ENCODE measurements at regions not wholly inside any gene's neighbourhood (a gene's known extent, or its start where the extent isn't known, plus 50 kb on each side); places are given as distances from the start of the nearest gene placed in this dataset.

DNA sequence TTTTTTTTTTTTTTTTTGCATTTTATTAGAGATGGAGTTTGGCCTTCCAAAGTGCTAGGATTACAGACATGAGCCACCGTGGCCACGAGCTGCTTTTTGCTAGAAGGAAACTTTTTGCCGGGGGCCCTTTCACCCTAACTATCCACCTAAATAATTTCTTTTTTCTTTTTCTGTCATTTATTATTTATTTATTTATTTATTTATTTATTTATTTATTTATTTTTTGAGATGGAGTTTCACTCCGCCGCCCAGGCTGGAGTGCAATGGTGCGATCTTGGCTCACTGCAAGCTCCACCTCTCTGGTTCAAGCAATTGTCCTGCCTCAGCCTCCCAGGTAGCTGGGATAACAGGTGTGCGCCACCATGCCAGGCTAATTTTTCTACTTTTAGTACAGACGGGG is 303.9 kb downstream of the ASMT start:
- no peak for TF ChIP-seq EZH2 (IDR thresholded peaks at IDR 0.05)
- TF ChIP-seq, protein P1, sequence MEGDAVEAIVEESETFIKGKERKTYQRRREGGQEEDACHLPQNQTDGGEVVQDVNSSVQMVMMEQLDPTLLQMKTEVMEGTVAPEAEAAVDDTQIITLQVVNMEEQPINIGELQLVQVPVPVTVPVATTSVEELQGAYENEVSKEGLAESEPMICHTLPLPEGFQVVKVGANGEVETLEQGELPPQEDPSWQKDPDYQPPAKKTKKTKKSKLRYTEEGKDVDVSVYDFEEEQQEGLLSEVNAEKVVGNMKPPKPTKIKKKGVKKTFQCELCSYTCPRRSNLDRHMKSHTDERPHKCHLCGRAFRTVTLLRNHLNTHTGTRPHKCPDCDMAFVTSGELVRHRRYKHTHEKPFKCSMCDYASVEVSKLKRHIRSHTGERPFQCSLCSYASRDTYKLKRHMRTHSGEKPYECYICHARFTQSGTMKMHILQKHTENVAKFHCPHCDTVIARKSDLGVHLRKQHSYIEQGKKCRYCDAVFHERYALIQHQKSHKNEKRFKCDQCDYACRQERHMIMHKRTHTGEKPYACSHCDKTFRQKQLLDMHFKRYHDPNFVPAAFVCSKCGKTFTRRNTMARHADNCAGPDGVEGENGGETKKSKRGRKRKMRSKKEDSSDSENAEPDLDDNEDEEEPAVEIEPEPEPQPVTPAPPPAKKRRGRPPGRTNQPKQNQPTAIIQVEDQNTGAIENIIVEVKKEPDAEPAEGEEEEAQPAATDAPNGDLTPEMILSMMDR (IDR thresholded peaks at IDR 0.05): no peak
- TF ChIP-seq EZH2phosphoT487 (IDR thresholded peaks at IDR 0.05): no peak

Measured in neural progenitor cell (in vitro differentiated cells).